Mucosa of descending colon (tissue), 3 donors: ENCODE measurements at regions not wholly inside any gene's neighbourhood (a gene's known extent, or its start where the extent isn't known, plus 50 kb on each side); places are given as distances from the start of the nearest gene placed in this dataset.
"Not testable (repeated sequence)": the region's sequence is repeated elsewhere in the genome, so short reads cannot be mapped to it uniquely, and the experiment has no call there.

Experiments
- ATAC-seq: fragments of 200-7000 bp; cut with Tn5 transposase; one replicate; pipeline ENCODE4 v1.9.1; 2020; ENCODE audit warnings: mild to moderate bottlenecking, moderate library complexity
- DNase-seq, 3 donors: peaks; one replicate each; pipeline ENCODE4 v3.0.0-alpha.2; 2020
- H3K36me3 ChIP-seq: fragments of 200-600 bp; one replicate; pipeline ENCODE4 v1.8.0; 2021; ENCODE audit warnings: low read depth, mild to moderate bottlenecking
- H3K4me1 ChIP-seq: fragments of 200-600 bp; one replicate; pipeline ENCODE4 v1.8.0; 2021; ENCODE audit warnings: low read depth, mild to moderate bottlenecking
- H3K4me3 ChIP-seq: fragments of 200-600 bp; one replicate; pipeline ENCODE4 v1.8.0; 2021; ENCODE audit warnings: mild to moderate bottlenecking
- H3K9me3 ChIP-seq: fragments of 200-600 bp; one replicate; pipeline ENCODE4 v1.8.0; 2021; ENCODE audit warnings: mild to moderate bottlenecking
- intact Hi-C, 2 donors: fragments of 100-400 bp; cut with DNase I in 1 of 2; cut with micrococcal nuclease in 1 of 2; formaldehyde crosslinking; loops; one replicate each; pipeline versions ENCODE4 v1.11.0 to v1.11.1; 2022; cut with DNase I, micrococcal nuclease
- TF ChIP-seq, protein P1 (sequence below): fragments of 200-600 bp; IDR thresholded peaks from one replicate; pipeline ENCODE4 v1.8.0; 2022; ENCODE audit warnings: antibody characterized with exemption, mild to moderate bottlenecking
- donor health status: DM: no; HTN: no; CAD: no; lungs with moderate emphysema.
- donor health status: DM: no; HTN: no; CAD: no.
- donor health status: DM: no; HTN: yes; CAD: no.

DNA sequence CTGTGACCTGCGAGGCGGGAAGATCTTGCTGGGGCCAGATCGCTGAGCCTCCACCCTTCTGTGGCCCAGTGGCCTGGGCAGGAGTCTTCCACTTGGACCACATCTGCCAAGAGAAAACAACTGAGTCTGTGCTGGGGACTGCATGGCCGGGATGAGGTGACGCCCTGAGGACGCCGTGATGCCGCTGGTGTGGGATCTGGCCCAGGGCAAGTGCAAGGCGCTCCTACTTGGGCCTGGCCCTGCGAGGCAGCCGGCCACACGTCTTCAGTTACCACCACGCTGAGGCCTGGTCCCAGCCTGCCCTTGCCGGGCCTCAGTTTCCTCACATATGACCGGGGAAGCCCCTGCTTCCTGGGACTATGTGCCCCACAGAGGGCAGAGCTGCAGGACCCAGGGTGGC lies 133.4 kb downstream of the SLC25A46 start:
- H3K9me3 ChIP-seq, result no peaks in the 10 kb centered on the region
- H3K4me3 ChIP-seq, result no peak overlapping the region
- no peaks in the 10 kb centered on the region for H3K36me3 ChIP-seq
- DNase-seq (no peak), ATAC-seq (no peak)
- no peaks in the 10 kb centered on the region for H3K4me1 ChIP-seq
- TF ChIP-seq, protein P1, sequence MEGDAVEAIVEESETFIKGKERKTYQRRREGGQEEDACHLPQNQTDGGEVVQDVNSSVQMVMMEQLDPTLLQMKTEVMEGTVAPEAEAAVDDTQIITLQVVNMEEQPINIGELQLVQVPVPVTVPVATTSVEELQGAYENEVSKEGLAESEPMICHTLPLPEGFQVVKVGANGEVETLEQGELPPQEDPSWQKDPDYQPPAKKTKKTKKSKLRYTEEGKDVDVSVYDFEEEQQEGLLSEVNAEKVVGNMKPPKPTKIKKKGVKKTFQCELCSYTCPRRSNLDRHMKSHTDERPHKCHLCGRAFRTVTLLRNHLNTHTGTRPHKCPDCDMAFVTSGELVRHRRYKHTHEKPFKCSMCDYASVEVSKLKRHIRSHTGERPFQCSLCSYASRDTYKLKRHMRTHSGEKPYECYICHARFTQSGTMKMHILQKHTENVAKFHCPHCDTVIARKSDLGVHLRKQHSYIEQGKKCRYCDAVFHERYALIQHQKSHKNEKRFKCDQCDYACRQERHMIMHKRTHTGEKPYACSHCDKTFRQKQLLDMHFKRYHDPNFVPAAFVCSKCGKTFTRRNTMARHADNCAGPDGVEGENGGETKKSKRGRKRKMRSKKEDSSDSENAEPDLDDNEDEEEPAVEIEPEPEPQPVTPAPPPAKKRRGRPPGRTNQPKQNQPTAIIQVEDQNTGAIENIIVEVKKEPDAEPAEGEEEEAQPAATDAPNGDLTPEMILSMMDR, result no peak
- intact Hi-C loops, result no loop called here

DNA sequence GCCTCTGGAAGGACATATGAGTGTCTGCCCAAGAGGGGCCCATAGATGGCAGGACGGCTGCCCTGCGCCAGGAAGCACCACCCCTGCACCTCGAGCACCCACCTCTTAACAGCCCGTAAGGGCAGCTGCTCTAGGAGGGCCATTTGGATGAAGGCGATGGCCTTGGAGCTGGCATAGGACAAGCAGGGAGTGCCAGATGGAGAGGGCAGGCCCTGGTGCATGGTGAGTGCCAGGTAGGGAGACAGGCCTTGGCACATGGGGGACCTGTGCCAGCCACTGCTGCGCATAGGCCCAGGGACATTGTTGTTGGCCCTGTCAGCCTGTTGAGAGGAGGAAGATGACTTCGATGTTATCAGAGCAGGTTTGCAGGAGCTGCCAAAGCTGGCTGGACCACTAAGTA lies 134.2 kb downstream of the SLC25A46 start:
- Histone ChIP-seq H3K4me3 (no peak overlapping the region), H3K36me3 (no peaks in the 10 kb centered on the region), H3K4me1 (no peaks in the 10 kb centered on the region), H3K9me3 (no peaks in the 10 kb centered on the region)
- ATAC-seq (no peak), DNase-seq (no peak)
- intact Hi-C loops, result no loop called here
- TF ChIP-seq, protein P1, result no peak

GRCh38 chr5:110873773-110874437 lies 135.1 kb downstream of the SLC25A46 start:
- no peaks in the 10 kb centered on the region for H3K4me1 ChIP-seq
- intact Hi-C loops, result no loop called here
- H3K36me3 ChIP-seq, result no peaks in the 10 kb centered on the region
- no peak overlapping the region for H3K4me3 ChIP-seq
- TF ChIP-seq, protein P1, result no peak
- ATAC-seq (no peak), DNase-seq (no peak)
- H3K9me3 ChIP-seq, result no peaks in the 10 kb centered on the region

GRCh38 chr5:110875115-110875514 lies 136.3 kb downstream of the SLC25A46 start:
- H3K36me3 ChIP-seq, ATAC-seq, DNase-seq, H3K9me3 ChIP-seq, intact Hi-C loops, H3K4me1 ChIP-seq, H3K4me3 ChIP-seq: not testable (repeated sequence)

DNA sequence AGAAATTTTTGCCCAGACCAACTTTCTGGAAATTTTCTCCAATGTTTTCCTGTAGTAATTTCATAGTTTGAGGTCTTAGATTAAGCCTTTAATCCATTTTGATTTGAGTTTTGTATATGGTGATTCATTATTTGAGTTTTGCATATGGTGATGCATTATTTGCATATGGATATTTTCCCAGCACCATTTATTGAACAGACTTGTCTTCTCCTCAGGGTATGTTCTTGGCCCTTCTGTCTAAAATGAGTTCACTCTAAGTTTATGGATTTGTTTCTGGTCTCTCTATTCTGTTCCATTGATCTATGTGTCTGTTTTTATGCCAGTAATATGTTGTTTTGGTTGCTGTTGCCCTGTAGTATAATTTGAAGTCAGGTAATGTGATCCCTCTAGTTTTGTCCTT lies 139.3 kb downstream of the SLC25A46 start:
- TF ChIP-seq, protein P1, result no peak
- no peaks in the 10 kb centered on the region for H3K36me3 ChIP-seq
- no peak overlapping the region for H3K4me3 ChIP-seq
- H3K9me3 ChIP-seq, result peaks cover 3% of the 10 kb centered on the region
- DNase-seq (no peak), ATAC-seq (no peak)
- no peaks in the 10 kb centered on the region for H3K4me1 ChIP-seq
- intact Hi-C loops, result no loop called here

DNA sequence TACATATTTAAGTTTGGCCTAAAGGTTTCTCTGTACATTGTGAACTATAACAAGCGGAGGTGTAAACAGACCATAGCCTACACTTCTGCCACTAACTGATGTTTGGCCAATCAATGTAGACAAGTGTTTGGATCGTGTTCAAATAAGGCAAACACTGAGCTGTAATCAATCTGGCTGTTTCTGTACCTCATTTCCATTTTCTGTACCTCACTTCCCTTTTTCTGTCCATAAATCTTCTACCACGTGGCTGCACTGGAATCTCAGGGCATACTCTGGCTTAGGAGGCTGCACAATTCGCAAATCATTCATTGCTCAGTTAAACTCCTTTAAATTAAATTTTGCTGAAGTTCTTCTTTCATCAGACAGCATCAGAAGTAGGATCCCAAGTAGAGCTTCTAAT lies 140.9 kb downstream of the SLC25A46 start:
- no peaks in the 10 kb centered on the region for H3K36me3 ChIP-seq
- no peaks in the 10 kb centered on the region for H3K4me1 ChIP-seq
- no peak overlapping the region for H3K4me3 ChIP-seq
- TF ChIP-seq, protein P1, result no peak
- DNase-seq (no peak), ATAC-seq (no peak)
- H3K9me3 ChIP-seq, result peaks cover 3% of the 10 kb centered on the region
- intact Hi-C loops, result no loop called here
